ENCODE measurements at regions not wholly inside any gene's neighbourhood (a gene's known extent, or its start where the extent isn't known, plus 50 kb on each side); places are given as distances from the start of the nearest gene placed in this dataset.

- TF ChIP-seq CTCF (IDR thresholded peaks at IDR 0.05): no peak
- no peak for TF ChIP-seq REST (IDR thresholded peaks at IDR 0.05; ENCODE audit: insufficient read depth in 1 of 2, low read depth in 2 of 2, low read length in 1 of 2)
- no peak for TF ChIP-seq POLR2AphosphoS5 (IDR thresholded peaks at IDR 0.05; ENCODE audit: low read depth, low read length)
- no peak for TF ChIP-seq SIN3A (IDR thresholded peaks at IDR 0.05; ENCODE audit: borderline replicate concordance, insufficient read depth, low read depth, low read length)
- TF ChIP-seq TCF7L2 (IDR thresholded peaks at IDR 0.05; ENCODE audit: low read depth, low read length): no peak
Observed at GRCh38 chr15:47407692-47408091, 309.6 kb upstream of the SEMA6D start.
